SK-N-SH treated with all-trans-retinoic acid at 6 μM for 48 hours (cell line): ENCODE measurements at regions not wholly inside any gene's neighbourhood (a gene's known extent, or its start where the extent isn't known, plus 50 kb on each side); places are given as distances from the start of the nearest gene placed in this dataset.

Experiments used
- ARNTL ChIP-seq: fragments of 450-650 bp; formaldehyde crosslinking; IDR thresholded peaks from 2 replicates; pipeline ENCODE4 v1.5.0; 2020; ENCODE audit warnings: low read depth, mild to moderate bottlenecking, moderate library complexity, borderline replicate concordance
- BACH2 ChIP-seq: fragments of 250-450 bp; sonication (Bioruptor Pico); IDR thresholded peaks from 2 replicates; pipeline ENCODE4 v1.9.0; 2021; ENCODE audit warnings: mild to moderate bottlenecking, borderline replicate concordance
- CSRNP3 ChIP-seq: fragments of 250-450 bp; sonication (Bioruptor Pico); IDR thresholded peaks from 2 replicates; pipeline ENCODE4 v1.5.1; 2021; ENCODE audit warnings: mild to moderate bottlenecking, moderate library complexity
- ISL1 ChIP-seq: fragments of 250-450 bp; sonication (Bioruptor Pico); IDR thresholded peaks from 2 replicates; pipeline ENCODE4 v2.1.2; 2022; ENCODE audit warnings: mild to moderate bottlenecking, moderate library complexity
- PATZ1 ChIP-seq: fragments of 250-450 bp; sonication (Bioruptor Pico); IDR thresholded peaks from 2 replicates; pipeline ENCODE4 v1.8.0; 2020; ENCODE audit warnings: mild to moderate bottlenecking, moderate library complexity, borderline replicate concordance
- POU6F1 ChIP-seq: fragments of 250-450 bp; sonication (Bioruptor Pico); IDR thresholded peaks from 2 replicates; pipeline ENCODE4 v1.8.0; 2021; ENCODE audit warnings: low read depth, mild to moderate bottlenecking, moderate library complexity, borderline replicate concordance
- ZFP3 ChIP-seq: fragments of 250-450 bp; sonication (Bioruptor Pico); IDR thresholded peaks from 2 replicates; pipeline ENCODE4 v1.5.0; 2020; ENCODE audit warnings: mild to moderate bottlenecking, moderate library complexity

- TF ChIP-seq ARNTL (CRISPR knock-in tag) = no peak
- TF ChIP-seq ZFP3 (CRISPR knock-in tag) = no peak
- peak; percentile 17; the same call in 1 of the 2 replicates for TF ChIP-seq BACH2
- TF ChIP-seq CSRNP3 (CRISPR knock-in tag) = no peak
- no peak for TF ChIP-seq POU6F1 (CRISPR knock-in tag)
- no peak for TF ChIP-seq PATZ1 (CRISPR knock-in tag)
- 0 out of 2 replicates have a peak, but pooled peaks have one; percentile 18 for TF ChIP-seq ISL1 (CRISPR knock-in tag)
These were observed 145.8 kb upstream of the ATP6AP2 start for GRCh38 chrX:40434947-40435346.
